ENCODE measurements at regions not wholly inside any gene's neighbourhood (a gene's known extent, or its start where the extent isn't known, plus 50 kb on each side); places are given as distances from the start of the nearest gene placed in this dataset.

GRCh38 chr6:79798841-79799240 lies 148.5 kb downstream of the ELOVL4 start:
- Histone ChIP-seq H3K14ac (replicated peaks; ENCODE audit: low read depth, low read length) (no peak overlapping the region), H2AFZ (replicated peaks; ENCODE audit: low read length, poor library complexity) (no peak overlapping the region), H3K27me3 (ENCODE audit: control insufficient read depth, insufficient read depth, low read length) (no peaks in the 10 kb centered on the region), H4K5ac (ENCODE audit: low read depth, low read length) (no peak overlapping the region), H3K56ac (ENCODE audit: extremely low read depth, insufficient read depth, low read length) (no peak overlapping the region), H4K91ac (ENCODE audit: insufficient read depth, low read depth, low read length) (no peak overlapping the region), H3K9me3 (ENCODE audit: control insufficient read depth, insufficient read depth, low read length) (no peaks in the 10 kb centered on the region), H3K4me3 (ENCODE audit: insufficient read depth, low read depth, low read length) (no peak overlapping the region), H4K8ac (ENCODE audit: low read depth in 2 of 2, low read length in 2 of 2) (no peak overlapping the region), H3K18ac (ENCODE audit: low read depth, low read length) (no peak overlapping the region), H2BK15ac (ENCODE audit: low read depth, low read length) (no peak overlapping the region), H3K79me1 (ENCODE audit: low read depth in 1 of 2, low read length in 2 of 2) (no peaks in the 10 kb centered on the region), H3K4me1 (ENCODE audit: control insufficient read depth, insufficient read depth, low read length) (no peaks in the 10 kb centered on the region), H3K36me3 (ENCODE audit: control insufficient read depth, insufficient read depth, low read length) (no peaks in the 10 kb centered on the region), H3K27ac (ENCODE audit: insufficient read depth, low read length) (no peak overlapping the region), H2AK5ac (ENCODE audit: low read depth, low read length) (no peak overlapping the region), H3K9ac (ENCODE audit: low read depth, low read length) (no peak overlapping the region), H2BK120ac (ENCODE audit: low read depth, low read length) (no peak overlapping the region), H3K4ac (ENCODE audit: low read depth, low read length) (no peak overlapping the region), H2BK20ac (ENCODE audit: low read depth, low read length) (no peak overlapping the region), H2BK5ac (ENCODE audit: low read depth, low read length, poor library complexity, severe bottlenecking) (no peak overlapping the region), H3K23ac (ENCODE audit: low read depth, low read length) (no peak overlapping the region), H4K20me1 (ENCODE audit: insufficient read depth, low read length) (no peaks in the 10 kb centered on the region), H2AK9ac (replicated peaks; ENCODE audit: low read depth, low read length, poor library complexity) (no peak overlapping the region), H3K9me1 (ENCODE audit: insufficient read depth, low read length) (no peaks in the 10 kb centered on the region), H3K4me2 (ENCODE audit: low read depth, low read length) (no peak overlapping the region)
- POLR2A ChIA-PET (ENCODE audit: unreplicated experiment), result no interaction called here
- ATAC-seq (ENCODE audit: low read depth) (no peak), DNase-seq (no peak)
- TF ChIP-seq SMC3 (IDR thresholded peaks at IDR 0.05; ENCODE audit: low read depth, low read length) (no peak), CHD1 (IDR thresholded peaks at IDR 0.05; ENCODE audit: low read depth, low read length) (no peak), CEBPB (IDR thresholded peaks at IDR 0.05; ENCODE audit: low read depth, low read length) (no peak), POLR2A (IDR thresholded peaks at IDR 0.05; ENCODE audit: low read depth, low read length) (no peak), CTCF (conservative IDR thresholded peaks at IDR 0.05; ENCODE audit: low read depth, low read length) (no peak), MAZ (IDR thresholded peaks at IDR 0.05; ENCODE audit: borderline replicate concordance, low read depth, low read length) (no peak), RCOR1 (IDR thresholded peaks at IDR 0.05; ENCODE audit: insufficient replicate concordance, low read length) (no peak), RAD21 (IDR thresholded peaks at IDR 0.05; ENCODE audit: low read length) (no peak), RFX5 (IDR thresholded peaks at IDR 0.05; ENCODE audit: low read depth, low read length) (no peak), FOS (IDR thresholded peaks at IDR 0.05; ENCODE audit: low read depth, low read length) (no peak), MAFK (IDR thresholded peaks at IDR 0.05; ENCODE audit: low read depth, low read length) (no peak), NFE2L2 (IDR thresholded peaks at IDR 0.05; ENCODE audit: low read depth, low read length) (no peak)
- TF ChIP-seq, protein P1, sequence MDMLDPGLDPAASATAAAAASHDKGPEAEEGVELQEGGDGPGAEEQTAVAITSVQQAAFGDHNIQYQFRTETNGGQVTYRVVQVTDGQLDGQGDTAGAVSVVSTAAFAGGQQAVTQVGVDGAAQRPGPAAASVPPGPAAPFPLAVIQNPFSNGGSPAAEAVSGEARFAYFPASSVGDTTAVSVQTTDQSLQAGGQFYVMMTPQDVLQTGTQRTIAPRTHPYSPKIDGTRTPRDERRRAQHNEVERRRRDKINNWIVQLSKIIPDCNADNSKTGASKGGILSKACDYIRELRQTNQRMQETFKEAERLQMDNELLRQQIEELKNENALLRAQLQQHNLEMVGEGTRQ (IDR thresholded peaks at IDR 0.05; ENCODE audit: low read depth, low read length), result no peak
- TF ChIP-seq, protein P2, sequence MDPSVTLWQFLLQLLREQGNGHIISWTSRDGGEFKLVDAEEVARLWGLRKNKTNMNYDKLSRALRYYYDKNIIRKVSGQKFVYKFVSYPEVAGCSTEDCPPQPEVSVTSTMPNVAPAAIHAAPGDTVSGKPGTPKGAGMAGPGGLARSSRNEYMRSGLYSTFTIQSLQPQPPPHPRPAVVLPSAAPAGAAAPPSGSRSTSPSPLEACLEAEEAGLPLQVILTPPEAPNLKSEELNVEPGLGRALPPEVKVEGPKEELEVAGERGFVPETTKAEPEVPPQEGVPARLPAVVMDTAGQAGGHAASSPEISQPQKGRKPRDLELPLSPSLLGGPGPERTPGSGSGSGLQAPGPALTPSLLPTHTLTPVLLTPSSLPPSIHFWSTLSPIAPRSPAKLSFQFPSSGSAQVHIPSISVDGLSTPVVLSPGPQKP (IDR thresholded peaks at IDR 0.05; ENCODE audit: borderline replicate concordance, low read depth, low read length), result no peak
- CTCF ChIA-PET, result no interaction called here
- dilution Hi-C loops (cut with HindIII; ENCODE audit: low sequenced_read_pairs, unreplicated experiment), result no loop called here
- BruUV-seq (replicated peaks), result no TSS peak
- intact Hi-C loops (cut with micrococcal nuclease), result no loop called here
- in situ Hi-C loops (cut with MboI; ENCODE audit: low sequenced_read_pairs), result no loop called here
- WGBS, 2 experiments (ENCODE audit: extremely low coverage in 2 of 2, insufficient read length in 1 of 2), result 17% methylated on average over 1 of the region's 2 CpGs; no CpG with 5 or more reads in 1 of the 2 experiments
